ENCODE measurements at regions not wholly inside any gene's neighbourhood (a gene's known extent, or its start where the extent isn't known, plus 50 kb on each side); places are given as distances from the start of the nearest gene placed in this dataset.

DNA sequence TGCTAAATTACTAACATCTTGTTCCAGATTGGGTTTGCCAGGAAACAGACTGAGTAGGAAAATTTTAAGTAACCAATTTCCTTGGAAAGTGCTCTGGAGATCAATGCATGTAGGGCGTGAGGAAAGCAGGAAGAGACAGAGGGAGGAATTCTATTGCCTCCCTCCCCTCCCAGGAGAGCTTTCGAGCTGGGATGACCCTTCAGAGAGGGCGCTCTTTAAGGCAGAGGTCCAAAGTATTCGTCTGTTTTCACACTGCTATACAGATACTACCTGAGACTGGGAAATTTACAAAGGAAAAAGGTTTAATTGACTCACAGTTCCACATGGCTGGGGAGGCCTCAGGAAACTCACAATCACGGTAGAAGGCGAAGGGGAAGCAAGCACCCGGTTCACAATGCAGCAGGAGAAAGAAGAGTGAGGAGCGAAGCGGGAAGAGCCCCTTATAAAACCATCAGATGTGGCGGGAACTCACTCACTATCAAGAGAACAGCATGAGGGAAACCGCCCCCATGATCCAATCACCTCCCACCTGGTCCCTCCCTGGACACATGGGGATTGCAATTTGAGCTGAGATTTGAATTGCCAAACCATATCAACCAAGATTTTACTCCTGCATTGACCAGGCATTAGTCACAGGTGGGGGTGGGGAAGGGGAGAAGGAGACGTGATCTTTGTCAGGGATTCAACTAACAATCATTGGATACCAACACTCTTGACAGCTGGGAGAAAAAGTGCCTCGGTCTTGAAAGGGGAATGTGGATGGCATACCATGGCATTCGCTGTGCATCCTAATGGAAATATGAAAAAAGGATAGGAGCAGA is 63.8 kb downstream of the SLITRK2 start:
- DNase-seq (ENCODE audit: low read depth), result no peak
- H3K4me3 ChIP-seq (ENCODE audit: control insufficient read depth, low read depth, low read length), result no peak overlapping the region
- TF ChIP-seq, protein P1, sequence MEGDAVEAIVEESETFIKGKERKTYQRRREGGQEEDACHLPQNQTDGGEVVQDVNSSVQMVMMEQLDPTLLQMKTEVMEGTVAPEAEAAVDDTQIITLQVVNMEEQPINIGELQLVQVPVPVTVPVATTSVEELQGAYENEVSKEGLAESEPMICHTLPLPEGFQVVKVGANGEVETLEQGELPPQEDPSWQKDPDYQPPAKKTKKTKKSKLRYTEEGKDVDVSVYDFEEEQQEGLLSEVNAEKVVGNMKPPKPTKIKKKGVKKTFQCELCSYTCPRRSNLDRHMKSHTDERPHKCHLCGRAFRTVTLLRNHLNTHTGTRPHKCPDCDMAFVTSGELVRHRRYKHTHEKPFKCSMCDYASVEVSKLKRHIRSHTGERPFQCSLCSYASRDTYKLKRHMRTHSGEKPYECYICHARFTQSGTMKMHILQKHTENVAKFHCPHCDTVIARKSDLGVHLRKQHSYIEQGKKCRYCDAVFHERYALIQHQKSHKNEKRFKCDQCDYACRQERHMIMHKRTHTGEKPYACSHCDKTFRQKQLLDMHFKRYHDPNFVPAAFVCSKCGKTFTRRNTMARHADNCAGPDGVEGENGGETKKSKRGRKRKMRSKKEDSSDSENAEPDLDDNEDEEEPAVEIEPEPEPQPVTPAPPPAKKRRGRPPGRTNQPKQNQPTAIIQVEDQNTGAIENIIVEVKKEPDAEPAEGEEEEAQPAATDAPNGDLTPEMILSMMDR (conservative IDR thresholded peaks at IDR 0.05; ENCODE audit: control insufficient read depth, insufficient read depth, low read depth, low read length), result no peak

DNA sequence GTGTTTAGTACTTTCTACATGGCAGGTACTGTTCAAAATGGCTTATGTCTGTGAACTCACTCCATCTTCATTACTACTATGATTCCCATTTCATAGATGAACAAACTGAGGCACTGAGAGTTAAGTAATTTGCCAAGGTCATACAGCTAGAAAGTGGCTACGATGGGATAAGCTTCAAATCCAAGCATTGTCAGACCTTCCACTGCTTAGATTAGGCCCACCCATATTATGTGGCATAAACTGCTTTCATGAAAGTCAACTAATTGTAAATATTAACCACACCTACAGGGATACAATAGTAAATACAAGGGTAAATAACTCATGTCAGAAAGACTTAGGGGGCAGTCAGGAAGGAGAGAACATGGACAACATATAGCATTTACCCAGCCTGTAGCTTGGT is 68.8 kb downstream of the SLITRK2 start:
- H3K4me3 ChIP-seq (ENCODE audit: control insufficient read depth, low read depth, low read length), result no peak overlapping the region
- TF ChIP-seq, protein P1 (conservative IDR thresholded peaks at IDR 0.05; ENCODE audit: control insufficient read depth, insufficient read depth, low read depth, low read length), result no peak
- no peak for DNase-seq (ENCODE audit: low read depth)

DNA sequence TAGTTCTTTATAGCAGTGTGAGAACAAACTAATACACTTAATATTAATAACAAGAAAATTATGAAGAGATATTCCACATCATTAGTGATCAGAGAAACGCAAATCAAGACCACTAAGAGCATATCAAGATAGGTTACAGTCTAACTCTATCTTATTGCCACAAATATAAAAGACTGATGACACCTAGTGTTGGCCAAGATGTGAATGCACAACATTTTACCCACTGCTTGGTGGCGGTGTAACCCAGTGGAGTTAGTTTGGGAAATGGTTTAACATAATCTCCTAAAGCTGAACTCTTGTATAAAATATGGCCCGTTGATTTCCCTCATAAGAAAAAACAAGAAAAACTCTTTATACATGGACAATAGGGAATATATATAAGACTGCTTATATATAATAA is 92.4 kb downstream of the SLITRK2 start:
- TF ChIP-seq, protein P1 (conservative IDR thresholded peaks at IDR 0.05; ENCODE audit: control insufficient read depth, insufficient read depth, low read depth, low read length), result no peak
- H3K4me3 ChIP-seq (ENCODE audit: control insufficient read depth, low read depth, low read length), result no peak overlapping the region
- DNase-seq (ENCODE audit: low read depth), result no peak

DNA sequence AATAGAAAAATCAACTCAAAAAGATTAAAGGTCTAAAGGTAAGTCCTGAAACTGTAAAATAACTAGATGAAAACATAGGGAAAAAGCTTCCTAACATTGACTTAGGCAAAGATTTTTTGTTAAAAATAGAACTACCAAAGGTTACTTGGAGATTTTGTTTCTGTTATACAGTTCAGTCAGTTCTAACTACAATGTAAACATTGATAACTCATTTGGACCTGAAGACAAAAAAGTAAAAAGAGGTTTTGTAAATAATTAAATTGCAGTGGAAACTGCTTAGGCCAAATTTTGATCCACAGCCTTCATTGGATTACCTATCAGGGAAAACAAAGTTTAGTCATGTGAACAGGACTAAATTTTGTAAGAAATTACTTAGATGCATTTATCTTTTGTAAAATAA is 101.8 kb downstream of the SLITRK2 start:
- no peak overlapping the region for H3K4me3 ChIP-seq (ENCODE audit: control insufficient read depth, low read depth, low read length)
- no peak for DNase-seq (ENCODE audit: low read depth)
- TF ChIP-seq, protein P1 (conservative IDR thresholded peaks at IDR 0.05; ENCODE audit: control insufficient read depth, insufficient read depth, low read depth, low read length), result no peak

DNA sequence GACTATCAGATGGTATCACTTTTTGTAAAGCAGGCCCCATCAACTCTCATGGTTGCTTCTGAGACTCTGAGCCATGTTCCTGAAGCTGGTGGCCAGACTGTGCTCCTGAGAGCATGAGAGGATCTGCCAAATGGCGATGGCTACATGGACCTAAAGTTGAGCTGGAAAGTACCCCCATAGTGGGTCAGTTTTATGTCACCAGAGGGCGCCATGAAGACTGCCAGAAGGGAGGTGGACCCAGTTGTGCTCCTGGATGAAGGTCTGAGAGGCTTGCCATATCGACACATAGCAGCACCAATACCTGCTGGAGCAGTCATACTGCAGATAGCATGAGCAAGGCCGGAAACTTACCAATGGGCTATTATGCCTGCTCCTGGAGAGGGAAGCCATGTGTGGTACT is 105.7 kb downstream of the SLITRK2 start:
- no peak overlapping the region for H3K4me3 ChIP-seq (ENCODE audit: control insufficient read depth, low read depth, low read length)
- TF ChIP-seq, protein P1 (conservative IDR thresholded peaks at IDR 0.05; ENCODE audit: control insufficient read depth, insufficient read depth, low read depth, low read length), result no peak
- DNase-seq (ENCODE audit: low read depth), result no peak

DNA sequence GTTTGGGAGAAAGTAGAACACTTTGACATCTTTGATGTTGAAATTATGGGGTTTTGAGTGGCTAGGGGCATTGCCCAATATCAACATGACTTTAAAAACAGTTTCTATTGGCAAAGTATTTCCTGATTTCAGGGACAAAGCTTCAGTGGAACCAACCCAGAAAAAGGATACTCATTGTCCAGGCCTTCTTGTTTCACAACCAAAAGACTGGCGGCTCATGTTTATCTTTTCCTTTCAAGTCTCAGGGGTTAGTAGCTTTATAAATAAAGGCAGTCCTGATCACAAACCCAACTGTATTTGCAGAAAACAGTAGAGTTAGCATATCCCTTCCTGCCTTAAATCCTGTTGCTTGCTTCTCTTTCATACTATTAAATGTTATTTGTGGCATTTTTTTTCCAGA is 119.1 kb downstream of the SLITRK2 start:
- no peak for DNase-seq (ENCODE audit: low read depth)
- TF ChIP-seq, protein P1 (conservative IDR thresholded peaks at IDR 0.05; ENCODE audit: control insufficient read depth, insufficient read depth, low read depth, low read length), result no peak
- H3K4me3 ChIP-seq (ENCODE audit: control insufficient read depth, low read depth, low read length), result no peak overlapping the region

Data from fibroblast of mammary gland (primary cell).